K562 (cell line): ENCODE measurements at regions not wholly inside any gene's neighbourhood (a gene's known extent, or its start where the extent isn't known, plus 50 kb on each side); places are given as distances from the start of the nearest gene placed in this dataset.

Source experiments
- BRD9 ChIP-seq: fragments of 450-650 bp; IDR thresholded peaks from 2 replicates; pipeline ENCODE4 v1.6.1; 2018; ENCODE audit warnings: low read depth; ENCODE audit not compliant: partially characterized antibody
- POLR2B ChIP-seq: fragments of 450-650 bp; IDR thresholded peaks from 2 replicates; pipeline ENCODE4 v1.6.1; 2018; ENCODE audit warnings: low read depth; ENCODE audit not compliant: partially characterized antibody
- SMAD3 ChIP-seq: fragments of 450-650 bp; formaldehyde crosslinking; conservative IDR thresholded peaks from 2 replicates; pipeline ENCODE4 v1.4.0; 2020; ENCODE audit warnings: mild to moderate bottlenecking
- STAT5B ChIP-seq: fragments of 250-450 bp; sonication (Bioruptor Pico); IDR thresholded peaks from 2 replicates; pipeline ENCODE4 v1.8.0; 2021; ENCODE audit warnings: mild to moderate bottlenecking, inconsistent platforms
- TFAM ChIP-seq: fragments of 250-450 bp; sonication (Bioruptor Pico); conservative IDR thresholded peaks from 2 replicates; pipeline ENCODE4 v1.5.0; 2021; ENCODE audit warnings: mild to moderate bottlenecking, moderate library complexity
- WHSC1 ChIP-seq: IDR thresholded peaks from one replicate; pipeline ENCODE4 v1.6.1; 2012; ENCODE audit warnings: low read length, control low read depth, inconsistent platforms
- TF ChIP-seq, protein P1 (sequence below): fragments of 250-450 bp; sonication (Bioruptor Pico); IDR thresholded peaks from 2 replicates; pipeline ENCODE4 v1.8.0; 2021; ENCODE audit warnings: moderate library complexity, mild to moderate bottlenecking, inconsistent platforms
- TF ChIP-seq, protein P2 (sequence below): fragments of 250-450 bp; sonication (Bioruptor Pico); IDR thresholded peaks from 2 replicates; pipeline ENCODE4 v1.4.0; 2020; ENCODE audit warnings: borderline replicate concordance
- TF ChIP-seq, protein P3 (sequence below): sonication (generic); formaldehyde crosslinking; IDR thresholded peaks from 2 replicates; pipeline ENCODE4 v1.8.1; 2023; ENCODE audit warnings: mild to moderate bottlenecking, missing genetic modification reagents

DNA sequence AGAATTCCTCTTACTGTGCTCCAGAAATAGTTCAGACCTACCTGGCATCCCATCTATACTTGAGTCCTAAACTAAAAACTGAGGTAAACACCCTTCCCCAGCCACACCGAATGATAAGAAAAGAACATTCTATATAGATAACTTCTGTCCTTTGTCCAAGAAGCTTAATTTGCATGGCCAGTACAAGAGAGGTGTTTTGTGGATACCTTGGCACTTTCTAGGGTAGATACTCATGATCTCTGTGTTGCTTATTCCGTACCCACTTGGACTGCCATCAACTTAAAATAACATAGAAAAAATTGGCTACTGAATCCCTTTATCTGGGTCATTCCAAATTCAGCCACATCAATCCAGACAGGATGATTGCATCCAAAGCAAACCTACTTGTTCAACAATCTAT, 1050.4 kb downstream of the STIM2 start (continued):
- TF ChIP-seq, protein P1, sequence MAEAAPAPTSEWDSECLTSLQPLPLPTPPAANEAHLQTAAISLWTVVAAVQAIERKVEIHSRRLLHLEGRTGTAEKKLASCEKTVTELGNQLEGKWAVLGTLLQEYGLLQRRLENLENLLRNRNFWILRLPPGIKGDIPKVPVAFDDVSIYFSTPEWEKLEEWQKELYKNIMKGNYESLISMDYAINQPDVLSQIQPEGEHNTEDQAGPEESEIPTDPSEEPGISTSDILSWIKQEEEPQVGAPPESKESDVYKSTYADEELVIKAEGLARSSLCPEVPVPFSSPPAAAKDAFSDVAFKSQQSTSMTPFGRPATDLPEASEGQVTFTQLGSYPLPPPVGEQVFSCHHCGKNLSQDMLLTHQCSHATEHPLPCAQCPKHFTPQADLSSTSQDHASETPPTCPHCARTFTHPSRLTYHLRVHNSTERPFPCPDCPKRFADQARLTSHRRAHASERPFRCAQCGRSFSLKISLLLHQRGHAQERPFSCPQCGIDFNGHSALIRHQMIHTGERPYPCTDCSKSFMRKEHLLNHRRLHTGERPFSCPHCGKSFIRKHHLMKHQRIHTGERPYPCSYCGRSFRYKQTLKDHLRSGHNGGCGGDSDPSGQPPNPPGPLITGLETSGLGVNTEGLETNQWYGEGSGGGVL, result no peak
- TF ChIP-seq STAT5B (CRISPR knock-in tag), result no peak
- TF ChIP-seq WHSC1, result no peak
- TF ChIP-seq POLR2B, result no peak
- TF ChIP-seq SMAD3, result no peak
- TF ChIP-seq, protein P2, sequence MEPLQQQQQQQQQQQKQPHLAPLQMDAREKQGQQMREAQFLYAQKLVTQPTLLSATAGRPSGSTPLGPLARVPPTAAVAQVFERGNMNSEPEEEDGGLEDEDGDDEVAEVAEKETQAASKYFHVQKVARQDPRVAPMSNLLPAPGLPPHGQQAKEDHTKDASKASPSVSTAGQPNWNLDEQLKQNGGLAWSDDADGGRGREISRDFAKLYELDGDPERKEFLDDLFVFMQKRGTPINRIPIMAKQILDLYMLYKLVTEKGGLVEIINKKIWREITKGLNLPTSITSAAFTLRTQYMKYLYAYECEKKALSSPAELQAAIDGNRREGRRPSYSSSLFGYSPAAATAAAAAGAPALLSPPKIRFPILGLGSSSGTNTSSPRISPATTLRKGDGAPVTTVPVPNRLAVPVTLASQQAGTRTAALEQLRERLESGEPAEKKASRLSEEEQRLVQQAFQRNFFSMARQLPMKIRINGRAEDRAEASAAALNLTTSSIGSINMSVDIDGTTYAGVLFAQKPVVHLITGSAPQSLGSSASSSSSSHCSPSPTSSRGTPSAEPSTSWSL, result no peak
- TF ChIP-seq, protein P3, sequence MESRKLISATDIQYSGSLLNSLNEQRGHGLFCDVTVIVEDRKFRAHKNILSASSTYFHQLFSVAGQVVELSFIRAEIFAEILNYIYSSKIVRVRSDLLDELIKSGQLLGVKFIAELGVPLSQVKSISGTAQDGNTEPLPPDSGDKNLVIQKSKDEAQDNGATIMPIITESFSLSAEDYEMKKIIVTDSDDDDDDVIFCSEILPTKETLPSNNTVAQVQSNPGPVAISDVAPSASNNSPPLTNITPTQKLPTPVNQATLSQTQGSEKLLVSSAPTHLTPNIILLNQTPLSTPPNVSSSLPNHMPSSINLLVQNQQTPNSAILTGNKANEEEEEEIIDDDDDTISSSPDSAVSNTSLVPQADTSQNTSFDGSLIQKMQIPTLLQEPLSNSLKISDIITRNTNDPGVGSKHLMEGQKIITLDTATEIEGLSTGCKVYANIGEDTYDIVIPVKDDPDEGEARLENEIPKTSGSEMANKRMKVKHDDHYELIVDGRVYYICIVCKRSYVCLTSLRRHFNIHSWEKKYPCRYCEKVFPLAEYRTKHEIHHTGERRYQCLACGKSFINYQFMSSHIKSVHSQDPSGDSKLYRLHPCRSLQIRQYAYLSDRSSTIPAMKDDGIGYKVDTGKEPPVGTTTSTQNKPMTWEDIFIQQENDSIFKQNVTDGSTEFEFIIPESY, result no peak
- TF ChIP-seq BRD9, result no peak
- no peak for TF ChIP-seq TFAM
